Stimulated activated CD8-positive, alpha-beta memory T cell treated with anti-CD3 and anti-CD28 coated beads, Interleukin-15, amount 100 ng/mL, for 24 hours (primary cell): ENCODE measurements at regions not wholly inside any gene's neighbourhood (a gene's known extent, or its start where the extent isn't known, plus 50 kb on each side); places are given as distances from the start of the nearest gene placed in this dataset.
"Not testable (repeated sequence)": the region's sequence is repeated elsewhere in the genome, so short reads cannot be mapped to it uniquely, and the experiment has no call there.

Experiments used
- DNase-seq: peaks from one replicate; pipeline ENCODE4 v3.0.0-alpha.2; 2020; ENCODE audit warnings: low read depth

DNA sequence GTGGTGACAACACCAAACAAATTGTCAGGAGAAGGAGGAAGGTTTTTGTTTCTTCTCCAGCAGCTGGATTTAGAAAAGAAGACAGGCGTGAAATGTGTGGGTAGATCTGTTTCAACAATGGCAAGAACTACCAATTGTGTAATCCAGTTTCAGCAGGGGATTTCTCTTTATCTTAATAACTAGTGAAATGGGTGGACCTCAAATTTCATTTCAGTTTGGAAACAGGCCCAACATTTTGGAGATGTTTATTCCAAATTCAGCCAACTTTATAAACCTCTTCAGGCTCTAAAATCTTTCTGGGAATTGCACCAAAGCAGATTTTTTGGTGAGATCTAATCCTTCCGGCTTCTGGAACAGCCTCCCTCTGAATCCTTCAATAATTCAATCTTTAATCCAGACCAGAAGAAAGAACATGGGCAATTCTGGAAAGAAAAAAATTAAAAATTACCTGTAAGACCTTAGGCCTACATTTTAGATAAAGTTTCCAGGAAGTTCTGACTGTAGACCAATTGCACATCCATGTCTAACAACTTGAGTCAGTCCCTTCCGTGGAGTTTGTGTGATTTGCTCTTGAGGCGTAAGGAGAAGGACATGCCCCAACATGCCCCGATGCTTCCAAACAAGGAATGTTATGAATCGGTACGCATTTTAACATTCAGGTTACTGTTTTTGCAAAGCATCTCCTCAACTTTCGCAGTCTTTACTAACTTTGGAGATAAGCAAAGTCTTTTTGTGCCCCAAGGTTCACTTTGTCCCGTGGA lies 423.6 kb downstream of the IRX1 start:
- DNase-seq, result no peak

GRCh38 chr5:4019841-4020240 lies 424.2 kb downstream of the IRX1 start:
- no peak for DNase-seq

DNA sequence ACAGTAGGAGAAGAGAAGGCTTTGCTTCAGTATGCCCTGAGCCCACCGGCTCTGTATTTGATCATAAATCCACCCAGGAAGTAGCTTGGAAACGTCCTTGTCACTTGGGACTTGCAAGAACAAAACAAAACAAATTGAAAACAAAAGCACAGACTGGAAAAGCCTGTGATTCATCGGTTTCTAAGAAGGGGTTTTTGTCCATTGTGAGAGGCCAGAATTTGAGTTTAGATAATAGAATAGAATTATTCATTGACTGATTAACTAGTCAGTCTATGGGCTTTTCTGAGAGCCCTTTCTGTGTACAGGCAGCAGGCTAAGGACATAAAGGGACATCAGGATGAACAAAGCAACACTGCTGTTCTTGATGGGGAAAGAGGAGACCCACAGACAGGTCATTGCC lies 424.8 kb downstream of the IRX1 start:
- no peak for DNase-seq

GRCh38 chr5:4022056-4022670 lies 426.5 kb downstream of the IRX1 start:
- DNase-seq, result no peak

DNA sequence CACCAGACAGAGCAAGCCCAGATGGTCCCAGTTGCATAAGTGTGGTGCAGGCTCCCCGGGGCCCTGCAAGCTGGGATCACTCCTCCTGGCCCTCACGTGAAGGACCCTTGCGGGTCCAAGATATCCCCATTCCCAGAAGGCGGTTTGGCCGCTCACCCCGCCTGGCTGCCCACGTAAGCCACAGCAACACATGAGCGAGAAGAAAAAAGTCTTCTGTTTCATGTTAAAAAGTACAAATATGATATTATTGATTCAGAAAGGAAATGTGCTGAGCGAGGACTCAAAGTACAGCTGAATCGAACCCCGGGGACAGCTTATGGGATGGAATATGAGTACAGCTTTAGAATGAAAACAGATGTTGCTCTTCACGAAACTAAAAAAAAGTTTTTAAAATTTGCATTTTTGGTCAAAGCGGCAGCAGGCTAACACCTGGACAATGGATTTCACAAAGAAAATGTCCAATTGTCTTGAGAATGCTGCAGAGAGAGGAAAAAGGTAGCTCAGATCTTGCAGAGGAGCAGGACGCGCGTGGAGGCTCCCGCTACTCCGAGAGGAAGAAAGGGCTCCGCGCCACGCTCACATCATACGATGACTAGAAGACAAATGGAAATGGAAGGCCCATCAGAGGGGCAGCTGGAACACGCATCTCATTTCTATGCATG lies 427.6 kb downstream of the IRX1 start:
- DNase-seq, result no peak

GRCh38 chr5:4023753-4024335 lies 428.2 kb downstream of the IRX1 start:
- DNase-seq, result no peak

DNA sequence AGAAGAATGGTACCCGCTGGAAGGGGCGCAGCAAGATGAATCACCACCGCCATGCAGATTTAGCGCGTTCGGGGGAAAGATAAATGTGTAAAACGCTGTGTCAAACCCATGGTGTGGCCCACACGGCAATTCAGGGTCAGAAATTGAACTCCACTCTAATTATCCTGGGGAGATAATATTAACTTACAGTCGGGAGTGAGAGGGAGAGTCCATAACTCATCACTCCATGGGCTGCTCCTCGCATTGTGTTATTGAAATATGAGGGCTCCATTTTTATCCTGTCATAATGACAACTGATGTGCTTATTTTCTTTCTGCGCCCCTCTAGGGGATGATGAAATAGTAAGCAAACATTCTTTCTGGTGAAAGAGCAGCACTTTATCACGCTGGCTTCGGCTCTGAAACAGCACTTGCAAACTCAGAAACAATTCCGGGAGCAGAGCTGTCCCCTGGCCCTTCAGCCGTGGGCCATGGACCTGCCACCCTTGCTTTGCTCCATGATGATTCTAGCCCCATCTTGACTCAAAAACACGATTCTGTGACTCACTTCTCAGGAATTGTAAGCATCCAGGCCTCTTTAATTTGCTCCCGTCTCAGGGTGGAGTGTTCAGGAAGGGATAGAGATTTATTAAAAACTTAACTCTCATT lies 431.6 kb downstream of the IRX1 start:
- no peak for DNase-seq

GRCh38 chr5:4028384-4028783 lies 432.8 kb downstream of the IRX1 start:
- DNase-seq, result no peak

GRCh38 chr5:4033546-4033945 lies 437.9 kb downstream of the IRX1 start:
- not testable (repeated sequence) for DNase-seq

DNA sequence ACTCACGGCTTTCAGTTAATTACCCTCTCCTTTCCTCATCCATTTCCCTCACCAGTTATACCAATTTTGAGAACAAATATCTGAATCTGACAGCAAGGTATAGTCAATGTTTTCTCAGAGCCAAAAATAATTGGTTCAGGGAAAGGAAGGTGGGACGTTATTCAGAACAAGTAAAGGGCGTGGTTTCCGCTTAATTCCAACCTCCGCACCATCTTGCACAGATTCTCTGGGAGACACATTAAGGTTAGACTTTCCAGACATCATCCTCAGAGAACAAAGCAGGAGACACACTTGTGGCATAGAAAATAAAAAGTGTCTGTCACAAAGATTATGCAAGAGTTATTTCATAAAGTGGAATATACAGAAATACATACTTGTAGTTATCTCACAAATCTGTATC lies 441.2 kb downstream of the IRX1 start:
- DNase-seq, result no peak

- no peak for DNase-seq
Measured at GRCh38 chr5:4038994-4039393, 443.4 kb downstream of the IRX1 start.

DNA sequence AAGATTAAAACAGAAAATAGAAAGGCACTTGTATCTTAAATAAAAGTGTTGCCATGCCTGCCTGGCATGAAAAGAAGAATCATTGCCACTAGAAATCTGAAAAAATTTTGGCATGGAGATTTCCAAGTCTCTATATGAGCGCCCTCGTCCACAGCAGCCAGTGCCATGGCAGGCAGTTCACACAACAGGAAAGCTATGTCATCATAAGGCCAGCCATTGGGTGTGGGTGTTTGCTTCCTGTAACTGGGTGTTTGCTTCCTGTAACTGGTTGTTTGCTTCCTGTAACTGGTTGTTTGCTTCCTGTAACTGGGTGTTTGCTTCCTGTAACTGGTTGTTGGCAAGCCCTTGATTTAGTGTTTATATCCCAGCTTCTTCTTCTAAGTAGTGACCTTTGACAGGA lies 446.7 kb downstream of the IRX1 start:
- no peak for DNase-seq

- no peak for DNase-seq
Measured at GRCh38 chr5:4043135-4043534, 447.5 kb downstream of the IRX1 start.

DNA sequence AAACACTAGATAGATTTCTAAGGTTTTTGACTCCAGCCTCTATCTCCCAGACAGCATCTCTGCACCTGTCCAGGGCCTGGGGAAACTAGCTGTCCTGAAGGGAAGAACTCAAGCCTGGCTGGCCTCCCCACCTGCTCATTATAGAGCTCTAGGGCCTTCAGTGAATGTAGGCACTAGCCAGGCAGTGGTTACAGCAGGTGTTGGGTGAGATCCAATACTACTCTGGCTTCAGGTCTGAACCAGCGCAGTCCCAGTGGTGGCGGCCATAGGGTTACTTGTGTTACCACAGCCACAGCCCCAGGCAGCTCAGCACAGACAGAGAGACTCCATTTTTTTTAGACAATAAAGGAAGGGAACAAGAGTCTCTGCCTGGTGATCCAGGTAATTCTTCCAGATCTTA lies 449.2 kb downstream of the IRX1 start:
- no peak for DNase-seq

DNA sequence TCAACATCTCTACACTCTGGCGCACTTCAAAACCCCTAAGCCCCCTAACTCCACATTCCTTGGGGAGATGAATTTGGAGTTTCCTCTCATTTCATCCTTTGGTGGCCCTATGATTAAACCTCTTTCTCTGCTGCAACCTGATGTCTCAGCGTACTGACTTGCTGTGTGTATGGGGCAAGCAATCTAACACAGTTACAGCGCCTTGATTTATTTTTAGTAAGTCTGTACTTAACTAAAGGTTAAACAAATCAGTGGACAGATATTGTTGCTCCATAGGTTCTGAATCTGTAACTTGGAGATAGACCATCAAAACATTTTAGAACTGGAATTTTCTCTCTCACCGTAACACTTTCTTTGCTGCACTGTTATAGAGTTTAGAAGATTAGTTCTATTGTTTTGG lies 452.8 kb downstream of the IRX1 start:
- DNase-seq, result no peak

GRCh38 chr5:4050203-4050602 lies 454.6 kb downstream of the IRX1 start:
- no peak for DNase-seq

GRCh38 chr5:4053136-4053535 lies 457.5 kb downstream of the IRX1 start:
- DNase-seq, result no peak

GRCh38 chr5:4054092-4054491 lies 458.5 kb downstream of the IRX1 start:
- no peak for DNase-seq

DNA sequence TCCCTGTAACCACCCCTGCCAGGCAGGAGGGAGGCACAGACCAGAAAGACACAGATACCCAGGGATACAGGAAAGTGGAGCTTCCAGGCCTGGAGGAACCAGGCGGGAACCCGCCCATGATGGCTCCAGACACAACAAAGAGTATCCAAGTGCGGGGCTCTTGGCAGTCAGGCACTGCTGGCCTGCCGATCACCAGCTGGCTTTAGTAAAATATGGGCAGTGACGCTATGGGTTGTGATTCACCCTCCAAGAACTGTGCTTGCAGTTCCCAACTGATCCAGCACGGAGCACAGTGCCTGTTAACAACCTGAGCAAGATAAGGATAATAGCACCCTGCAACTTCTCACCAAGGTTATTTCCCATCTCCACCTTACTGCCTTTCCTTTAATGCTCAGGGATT lies 463.3 kb downstream of the IRX1 start:
- DNase-seq, result no peak

- DNase-seq, result no peak
Measured at GRCh38 chr5:4065472-4066320, 470.1 kb downstream of the IRX1 start.

- DNase-seq, result no peak
Measured at GRCh38 chr5:4068171-4068570, 472.5 kb downstream of the IRX1 start.

DNA sequence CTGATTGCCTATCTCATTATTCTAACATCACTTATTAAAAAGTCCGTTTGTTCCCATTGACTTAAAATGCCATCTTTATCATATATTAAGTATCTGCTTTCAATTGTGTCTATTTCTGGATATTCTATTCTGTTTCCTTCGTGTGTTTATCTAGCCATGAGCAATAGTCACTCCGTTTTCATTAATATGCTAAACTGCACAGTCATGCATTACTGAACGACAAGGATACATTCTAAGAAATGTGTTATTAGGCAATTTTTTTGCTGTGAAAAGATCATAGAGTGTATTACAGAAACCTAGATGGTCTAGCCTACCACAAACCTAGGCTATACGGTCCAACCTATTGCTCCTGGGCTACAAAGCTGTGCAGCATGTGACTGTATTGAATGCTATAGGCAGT lies 482.9 kb downstream of the IRX1 start:
- DNase-seq, result no peak
